ENCODE measurements at regions not wholly inside any gene's neighbourhood (a gene's known extent, or its start where the extent isn't known, plus 50 kb on each side); places are given as distances from the start of the nearest gene placed in this dataset.

DNA sequence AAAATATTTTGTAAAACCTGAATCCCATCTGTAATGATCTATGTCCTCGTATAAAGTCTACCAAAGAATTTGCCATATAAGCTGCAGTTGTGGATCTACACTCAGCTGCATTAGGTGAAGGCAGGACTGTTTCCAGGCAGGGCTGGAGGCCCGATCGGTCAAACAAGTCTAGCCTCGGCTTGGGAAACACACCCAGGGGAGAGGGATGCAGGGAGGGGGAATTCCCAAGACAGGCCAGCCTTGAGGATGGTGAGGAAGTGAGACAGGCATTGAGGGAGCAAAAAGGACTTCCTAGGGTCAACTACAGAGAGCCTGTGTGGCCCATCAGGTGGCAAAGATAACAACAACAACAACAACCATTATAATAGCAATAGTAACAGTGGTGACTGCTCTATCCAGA, 174.1 kb upstream of the FSTL4 start:
- Histone ChIP-seq H2BK20ac (ENCODE audit: low read length) (no peak overlapping the region), H3K23me2 (ENCODE audit: low read depth, low read length) (no peaks in the 10 kb centered on the region; the same call in 1 of the 2 replicates), H3K9ac (replicated peaks in 1 of 4; ENCODE audit: extremely low read depth in 1 of 4, low read depth in 3 of 4, low read length in 3 of 4) (no peak overlapping the region), H3K23ac (ENCODE audit: insufficient read length) (no peak overlapping the region), H4K5ac (ENCODE audit: insufficient read length, low read depth, low read length) (no peak overlapping the region), H3K36me3 (ENCODE audit: control insufficient read depth in 2 of 4, insufficient read depth in 4 of 4, low read length in 3 of 4) (no peaks in the 10 kb centered on the region), H4K20me1 (replicated peaks in 1 of 2; ENCODE audit: control insufficient read depth in 1 of 2, insufficient read depth in 2 of 2, low read length in 2 of 2) (no peaks in the 10 kb centered on the region), H3K79me2 (ENCODE audit: control insufficient read depth in 1 of 2, insufficient read depth in 2 of 2, low read length in 2 of 2) (no peaks in the 10 kb centered on the region), H3K4ac (replicated peaks; ENCODE audit: insufficient read length, low read depth, low read length) (no peak overlapping the region), H3K27ac (ENCODE audit: low read depth, low read length) (no peak overlapping the region), H3K9me3 (ENCODE audit: insufficient read depth in 2 of 2, low read depth in 1 of 2, low read length in 1 of 2) (no peaks in the 10 kb centered on the region), H4K8ac (ENCODE audit: extremely low read depth, insufficient read depth, low read length) (no peak overlapping the region), H2BK15ac (ENCODE audit: low read length) (no peak overlapping the region), H3K4me3 (ENCODE audit: extremely low read depth in 1 of 4, insufficient read depth in 2 of 4, low read depth in 3 of 4, low read length in 4 of 4) (no peak overlapping the region), H3K4me1 (replicated peaks in 1 of 4; ENCODE audit: control insufficient read depth in 3 of 4, insufficient read depth in 4 of 4, low read length in 3 of 4) (peaks cover 0 to 6% (median 2%) of the 10 kb centered on the region in 4 experiments; a peak in 4 of 7 replicates), H3K79me1 (ENCODE audit: low read depth, low read length) (no peaks in the 10 kb centered on the region), H4K91ac (replicated peaks; ENCODE audit: insufficient read length, low read length) (no peak overlapping the region), H3K4me2 (ENCODE audit: insufficient read depth in 1 of 2, low read depth in 2 of 2, low read length in 2 of 2) (no peak overlapping the region), H3K18ac (ENCODE audit: extremely low read depth, low read length) (no peak overlapping the region), H3K14ac (ENCODE audit: insufficient read length) (no peak overlapping the region), H2AFZ (ENCODE audit: low read length) (no peak overlapping the region), H3K56ac (replicated peaks; ENCODE audit: insufficient read length, low read depth, low read length) (no peak overlapping the region), H2BK120ac (replicated peaks; ENCODE audit: low read depth, low read length) (no peak overlapping the region), H3K27me3 (replicated peaks in 1 of 4; ENCODE audit: control insufficient read depth in 3 of 4, extremely low read depth in 1 of 4, insufficient read depth in 3 of 4, low read length in 3 of 4) (peaks cover 0 to 4% (median 3%) of the 10 kb centered on the region in 4 experiments; a peak in 2 of 7 replicates), H2AK5ac (ENCODE audit: low read depth, low read length) (no peak overlapping the region), H2BK5ac (ENCODE audit: low read depth, low read length) (no peak overlapping the region), H2BK12ac (ENCODE audit: low read depth, low read length) (no peak overlapping the region)
- FAIRE-seq (no peak), DNase-seq (ENCODE audit: low read depth in 1 of 2, low spot score in 2 of 2) (no peak)
- 79% methylated on average over 4 of the region's 4 CpGs; no CpG with 5 or more reads in 1 of the 2 experiments for WGBS, 2 experiments (ENCODE audit: extremely low coverage in 1 of 2, insufficient coverage in 1 of 2, insufficient read length in 1 of 2, insufficient replicate concordance in 2 of 2, low coverage in 1 of 2, low lambda C conversion rate in 2 of 2, missing lambda C conversion rate in 1 of 2)
- ChIA-PET CTCF (ENCODE audit: partially characterized antibody) (interaction anchor here (2.5 kb wide), 1 partner anchor 9 kb away, joined by 14 read pairs; no protein-coding TSS in a partner anchor), POLR2A (ENCODE audit: partially characterized antibody) (no interaction called here)
- TF ChIP-seq JUN (IDR thresholded peaks at IDR 0.05; ENCODE audit: low read depth, low read length) (no peak), BRCA1 (IDR thresholded peaks at IDR 0.05; ENCODE audit: low read depth, low read length) (no peak), SUZ12 (IDR thresholded peaks at IDR 0.05; ENCODE audit: low read length) (no peak), RBBP5 (IDR thresholded peaks at IDR 0.05; ENCODE audit: borderline replicate concordance, low read depth, low read length) (no peak), KDM1A (IDR thresholded peaks at IDR 0.05; ENCODE audit: borderline replicate concordance, low read length) (no peak), ASH2L (IDR thresholded peaks at IDR 0.05; ENCODE audit: low read length) (no peak), ZNF274 (IDR thresholded peaks at IDR 0.05; ENCODE audit: borderline replicate concordance, extremely low read depth, low read length) (no peak), BCL11A (IDR thresholded peaks at IDR 0.05; ENCODE audit: low read depth in 2 of 2, low read length in 2 of 2) (no peak), GTF2F1 (IDR thresholded peaks at IDR 0.05; ENCODE audit: borderline replicate concordance, low read depth, low read length) (no peak), EP300 (IDR thresholded peaks at IDR 0.05; ENCODE audit: borderline replicate concordance in 1 of 2, low read depth in 2 of 2, low read length in 2 of 2) (no peak), NRF1 (IDR thresholded peaks at IDR 0.05; ENCODE audit: low read depth, low read length) (no peak)
- TF ChIP-seq, protein P1, sequence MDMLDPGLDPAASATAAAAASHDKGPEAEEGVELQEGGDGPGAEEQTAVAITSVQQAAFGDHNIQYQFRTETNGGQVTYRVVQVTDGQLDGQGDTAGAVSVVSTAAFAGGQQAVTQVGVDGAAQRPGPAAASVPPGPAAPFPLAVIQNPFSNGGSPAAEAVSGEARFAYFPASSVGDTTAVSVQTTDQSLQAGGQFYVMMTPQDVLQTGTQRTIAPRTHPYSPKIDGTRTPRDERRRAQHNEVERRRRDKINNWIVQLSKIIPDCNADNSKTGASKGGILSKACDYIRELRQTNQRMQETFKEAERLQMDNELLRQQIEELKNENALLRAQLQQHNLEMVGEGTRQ (IDR thresholded peaks at IDR 0.05; ENCODE audit: low read length) = no peak
- TF ChIP-seq, protein P2, sequence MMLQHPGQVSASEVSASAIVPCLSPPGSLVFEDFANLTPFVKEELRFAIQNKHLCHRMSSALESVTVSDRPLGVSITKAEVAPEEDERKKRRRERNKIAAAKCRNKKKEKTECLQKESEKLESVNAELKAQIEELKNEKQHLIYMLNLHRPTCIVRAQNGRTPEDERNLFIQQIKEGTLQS (IDR thresholded peaks at IDR 0.05; ENCODE audit: insufficient read depth, low read depth, low read length) = no peak
